ENCODE measurements at regions not wholly inside any gene's neighbourhood (a gene's known extent, or its start where the extent isn't known, plus 50 kb on each side); places are given as distances from the start of the nearest gene placed in this dataset.

DNA sequence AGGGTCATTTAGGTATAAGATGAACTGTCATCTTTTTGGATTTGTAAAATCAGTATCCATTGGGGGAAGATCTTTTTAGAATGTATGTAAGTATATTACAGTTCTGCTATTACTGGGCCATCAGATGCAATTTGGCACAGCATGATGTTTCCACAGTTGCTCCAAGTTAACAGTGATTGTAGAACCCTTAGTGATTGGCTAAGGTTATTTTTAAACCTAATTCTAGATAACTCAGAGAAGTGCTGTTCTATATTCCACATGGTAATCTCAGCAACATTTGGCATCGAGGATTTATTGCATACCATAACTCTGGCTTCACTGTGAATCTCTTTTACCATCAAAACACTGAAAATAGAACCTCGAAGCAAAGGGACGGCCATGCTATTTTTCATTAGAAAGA, 215.7 kb upstream of the HAND2 start:
- Histone ChIP-seq H2BK15ac (ENCODE audit: low read depth, low read length) (no peak overlapping the region), H3K14ac (ENCODE audit: insufficient read depth, low read length) (no peak overlapping the region), H3K79me1 (ENCODE audit: insufficient read depth, low read depth, low read length, poor library complexity, severe bottlenecking) (no peaks in the 10 kb centered on the region), H2BK120ac (ENCODE audit: low read depth, low read length, poor library complexity, severe bottlenecking) (no peak overlapping the region), H4K20me1 (ENCODE audit: control insufficient read depth, insufficient read depth, insufficient read length) (no peaks in the 10 kb centered on the region), H4K5ac (ENCODE audit: insufficient read length, low read depth, low read length) (no peak overlapping the region), H3K56ac (ENCODE audit: insufficient read length, low read depth, low read length) (no peak overlapping the region), H3K18ac (ENCODE audit: insufficient read length, low read depth, low read length) (no peak overlapping the region), H4K8ac (replicated peaks; ENCODE audit: insufficient read length, low read depth, low read length) (no peak overlapping the region), H3K23me2 (ENCODE audit: insufficient read length, low read depth, low read length, poor library complexity, severe bottlenecking) (no peaks in the 10 kb centered on the region), H3K79me2 (ENCODE audit: insufficient read depth, low read length) (no peaks in the 10 kb centered on the region), H3K27ac (ENCODE audit: insufficient read length, low read depth, low read length) (no peak overlapping the region), H3K9me3 (ENCODE audit: control insufficient read depth, low read depth, low read length) (no peaks in the 10 kb centered on the region), H2BK5ac (ENCODE audit: insufficient read length, low read length) (no peak overlapping the region), H3K23ac (ENCODE audit: insufficient read length, low read depth, low read length) (no peak overlapping the region), H3K4me2 (ENCODE audit: insufficient read depth, insufficient read length, low read length) (no peak overlapping the region), H3K27me3 (ENCODE audit: insufficient read depth, low read length) (no peaks in the 10 kb centered on the region), H2BK20ac (ENCODE audit: low read depth, low read length, poor library complexity, severe bottlenecking) (no peak overlapping the region), H3K4me1 (ENCODE audit: insufficient read depth, low read length) (no peaks in the 10 kb centered on the region), H3T11ph (ENCODE audit: low read length) (no peak overlapping the region), H4K91ac (ENCODE audit: insufficient read length, low read depth, low read length) (no peak overlapping the region), H3K9ac (ENCODE audit: extremely low read depth, insufficient read length, low read length) (no peak overlapping the region), H2AFZ (ENCODE audit: low read length) (no peak overlapping the region), H2BK12ac (ENCODE audit: insufficient read length, low read depth, low read length) (no peak overlapping the region), H2AK5ac (ENCODE audit: insufficient read length, low read length) (no peak overlapping the region), H3K4ac (ENCODE audit: low read depth, low read length) (no peak overlapping the region)
- TF ChIP-seq, protein P1, sequence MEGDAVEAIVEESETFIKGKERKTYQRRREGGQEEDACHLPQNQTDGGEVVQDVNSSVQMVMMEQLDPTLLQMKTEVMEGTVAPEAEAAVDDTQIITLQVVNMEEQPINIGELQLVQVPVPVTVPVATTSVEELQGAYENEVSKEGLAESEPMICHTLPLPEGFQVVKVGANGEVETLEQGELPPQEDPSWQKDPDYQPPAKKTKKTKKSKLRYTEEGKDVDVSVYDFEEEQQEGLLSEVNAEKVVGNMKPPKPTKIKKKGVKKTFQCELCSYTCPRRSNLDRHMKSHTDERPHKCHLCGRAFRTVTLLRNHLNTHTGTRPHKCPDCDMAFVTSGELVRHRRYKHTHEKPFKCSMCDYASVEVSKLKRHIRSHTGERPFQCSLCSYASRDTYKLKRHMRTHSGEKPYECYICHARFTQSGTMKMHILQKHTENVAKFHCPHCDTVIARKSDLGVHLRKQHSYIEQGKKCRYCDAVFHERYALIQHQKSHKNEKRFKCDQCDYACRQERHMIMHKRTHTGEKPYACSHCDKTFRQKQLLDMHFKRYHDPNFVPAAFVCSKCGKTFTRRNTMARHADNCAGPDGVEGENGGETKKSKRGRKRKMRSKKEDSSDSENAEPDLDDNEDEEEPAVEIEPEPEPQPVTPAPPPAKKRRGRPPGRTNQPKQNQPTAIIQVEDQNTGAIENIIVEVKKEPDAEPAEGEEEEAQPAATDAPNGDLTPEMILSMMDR (conservative IDR thresholded peaks at IDR 0.05) = no peak
- Mint-ChIP-seq H3K9me3 (no peaks in the 10 kb centered on the region), H3K4me3 (no peak overlapping the region), H3K27me3 (ENCODE audit: low read depth) (peaks cover 1% of the 10 kb centered on the region; the same call in 1 of the 2 replicates), H3K4me1 (peaks cover 0 to 2% of the 10 kb centered on the region in 2 experiments; a peak in 1 of 4 replicates), H3K27ac (no peak overlapping the region), H3K36me3 (ENCODE audit: insufficient read depth in 1 of 3, low read depth in 3 of 3) (no peaks in the 10 kb centered on the region)
- no CpG with 5 or more reads among the region's 3 CpGs for WGBS (ENCODE audit: extremely low coverage, insufficient read length, low lambda C conversion rate)
- DNase-seq = no peak
